BE2C (cell line): ENCODE measurements at regions not wholly inside any gene's neighbourhood (a gene's known extent, or its start where the extent isn't known, plus 50 kb on each side); places are given as distances from the start of the nearest gene placed in this dataset.
"Not testable (repeated sequence)": the region's sequence is repeated elsewhere in the genome, so short reads cannot be mapped to it uniquely, and the experiment has no call there.

Experiments used
- DNase-seq: peaks from one replicate; pipeline ENCODE4 v3.0.0-alpha.2; 2020
- H3K27me3 ChIP-seq: fragments of 250-450 bp; sonication (Bioruptor Pico); 2 replicates; pipeline ENCODE4 v1.5.1; 2020; ENCODE audit warnings: mild to moderate bottlenecking
- H3K36me3 ChIP-seq: fragments of 250-450 bp; sonication (Bioruptor Pico); 2 replicates; pipeline ENCODE4 v1.5.1; 2020; ENCODE audit warnings: mild to moderate bottlenecking
- H3K4me1 ChIP-seq: fragments of 250-450 bp; sonication (Bioruptor Pico); 2 replicates; pipeline ENCODE4 v1.5.1; 2020
- H3K4me3 ChIP-seq: 2 replicates; pipeline ENCODE4 v1.5.1; 2011; ENCODE audit warnings: low read depth, low read length
- H3K9me3 ChIP-seq: fragments of 250-450 bp; sonication (Bioruptor Pico); 2 replicates; pipeline ENCODE4 v1.5.1; 2020
- TF ChIP-seq, protein P1 (sequence below): IDR thresholded peaks from 2 replicates; pipeline ENCODE4 v1.5.1; 2012; ENCODE audit warnings: mild to moderate bottlenecking, low read depth, low read length

DNA sequence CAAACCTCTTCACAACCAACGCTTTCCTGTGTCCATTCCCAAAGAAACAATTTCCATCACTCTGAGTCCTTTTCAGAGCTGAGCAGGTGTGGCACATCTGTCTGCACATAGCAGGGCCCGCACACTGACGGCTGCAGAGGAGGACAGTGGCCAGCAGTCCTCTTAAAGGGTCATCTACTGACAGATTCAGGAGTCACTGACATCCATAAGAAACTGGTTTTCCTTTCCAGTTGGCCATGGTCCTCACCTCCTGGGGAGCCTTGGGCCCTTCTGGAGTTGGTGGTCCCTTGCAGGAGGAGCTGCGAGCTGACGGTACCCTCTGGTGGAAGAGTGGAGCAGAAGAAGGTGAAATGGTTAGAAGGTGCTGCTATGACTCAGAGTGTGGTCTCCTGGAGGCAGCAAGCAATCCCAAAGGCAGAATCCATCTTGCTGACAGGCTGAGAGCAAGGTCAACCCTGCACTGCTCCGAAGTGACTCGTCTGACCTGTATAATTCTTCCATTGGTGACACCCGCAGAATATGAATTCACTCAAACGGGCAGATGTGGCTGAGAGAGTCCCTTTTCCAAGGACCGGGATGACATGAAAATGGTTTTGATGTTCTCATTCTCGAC lies 278.5 kb upstream of the C1orf174 start:
- no peaks in the 10 kb centered on the region for H3K4me1 ChIP-seq
- no peak for DNase-seq
- no peaks in the 10 kb centered on the region for H3K27me3 ChIP-seq
- no peak overlapping the region for H3K4me3 ChIP-seq
- H3K36me3 ChIP-seq: no peaks in the 10 kb centered on the region
- TF ChIP-seq, protein P1, sequence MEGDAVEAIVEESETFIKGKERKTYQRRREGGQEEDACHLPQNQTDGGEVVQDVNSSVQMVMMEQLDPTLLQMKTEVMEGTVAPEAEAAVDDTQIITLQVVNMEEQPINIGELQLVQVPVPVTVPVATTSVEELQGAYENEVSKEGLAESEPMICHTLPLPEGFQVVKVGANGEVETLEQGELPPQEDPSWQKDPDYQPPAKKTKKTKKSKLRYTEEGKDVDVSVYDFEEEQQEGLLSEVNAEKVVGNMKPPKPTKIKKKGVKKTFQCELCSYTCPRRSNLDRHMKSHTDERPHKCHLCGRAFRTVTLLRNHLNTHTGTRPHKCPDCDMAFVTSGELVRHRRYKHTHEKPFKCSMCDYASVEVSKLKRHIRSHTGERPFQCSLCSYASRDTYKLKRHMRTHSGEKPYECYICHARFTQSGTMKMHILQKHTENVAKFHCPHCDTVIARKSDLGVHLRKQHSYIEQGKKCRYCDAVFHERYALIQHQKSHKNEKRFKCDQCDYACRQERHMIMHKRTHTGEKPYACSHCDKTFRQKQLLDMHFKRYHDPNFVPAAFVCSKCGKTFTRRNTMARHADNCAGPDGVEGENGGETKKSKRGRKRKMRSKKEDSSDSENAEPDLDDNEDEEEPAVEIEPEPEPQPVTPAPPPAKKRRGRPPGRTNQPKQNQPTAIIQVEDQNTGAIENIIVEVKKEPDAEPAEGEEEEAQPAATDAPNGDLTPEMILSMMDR: no peak
- H3K9me3 ChIP-seq: no peaks in the 10 kb centered on the region

DNA sequence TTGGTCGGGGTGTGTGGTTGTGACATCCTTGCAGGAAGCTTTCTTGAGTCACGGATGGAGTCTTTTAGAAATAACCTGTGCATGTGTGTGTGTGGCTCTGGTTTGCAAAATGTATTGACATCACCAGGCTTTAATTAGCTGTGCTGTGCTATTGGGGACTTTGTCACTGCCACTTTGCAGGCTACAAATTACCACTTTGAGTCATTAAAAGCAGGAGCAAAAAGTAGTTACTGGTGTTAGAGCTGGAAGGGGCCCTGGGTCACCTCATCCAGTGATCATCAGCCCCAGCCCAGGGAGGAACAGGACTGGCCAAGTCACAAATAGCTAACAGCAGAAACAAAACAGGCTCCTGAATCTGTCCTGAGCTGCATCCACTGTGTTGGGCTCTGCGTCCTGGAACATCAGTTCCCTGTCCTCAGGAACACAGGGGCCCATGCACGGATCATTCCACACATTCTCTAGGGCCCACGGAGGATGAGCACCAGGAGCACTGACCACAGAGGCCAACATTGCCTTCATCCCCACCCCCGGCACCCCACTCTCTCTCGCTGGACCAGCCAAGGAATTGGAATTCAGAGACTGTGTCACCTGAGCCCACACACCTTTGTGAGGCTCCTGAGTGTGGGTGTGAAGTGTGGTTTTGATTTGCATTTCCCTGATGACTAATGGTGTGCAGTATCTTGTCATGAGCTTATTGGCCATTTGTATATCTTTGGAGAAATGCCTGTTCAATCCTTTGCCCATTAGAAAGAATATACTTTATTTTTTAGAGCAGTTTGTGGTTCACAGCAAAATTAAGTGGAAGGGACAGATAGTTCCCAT lies 280.1 kb upstream of the C1orf174 start:
- H3K4me1 ChIP-seq: no peaks in the 10 kb centered on the region
- TF ChIP-seq, protein P1: no peak
- H3K36me3 ChIP-seq: no peaks in the 10 kb centered on the region
- H3K27me3 ChIP-seq: no peaks in the 10 kb centered on the region
- DNase-seq: no peak
- no peaks in the 10 kb centered on the region for H3K9me3 ChIP-seq
- H3K4me3 ChIP-seq: no peak overlapping the region

DNA sequence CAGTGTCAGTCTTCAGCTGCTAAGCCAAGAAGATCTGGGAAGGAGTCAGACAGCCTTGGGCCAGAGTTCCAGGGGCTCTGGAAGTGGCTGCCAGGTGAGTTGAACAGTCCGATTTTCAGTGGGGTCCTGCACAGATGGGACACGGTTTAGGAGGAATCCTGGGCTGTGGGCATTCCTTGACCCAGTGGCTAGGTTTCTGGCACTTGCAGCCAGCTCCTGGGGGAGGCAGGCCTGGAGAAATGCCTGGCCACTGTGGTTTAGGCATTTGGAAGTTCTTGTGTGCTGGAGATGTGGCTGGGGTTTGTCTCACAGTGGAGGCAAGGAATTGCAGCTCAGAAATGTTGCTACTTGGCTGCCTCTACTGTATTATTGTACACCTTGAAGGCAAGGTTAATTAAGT lies 286.4 kb upstream of the C1orf174 start:
- H3K9me3 ChIP-seq: not testable (repeated sequence)

DNA sequence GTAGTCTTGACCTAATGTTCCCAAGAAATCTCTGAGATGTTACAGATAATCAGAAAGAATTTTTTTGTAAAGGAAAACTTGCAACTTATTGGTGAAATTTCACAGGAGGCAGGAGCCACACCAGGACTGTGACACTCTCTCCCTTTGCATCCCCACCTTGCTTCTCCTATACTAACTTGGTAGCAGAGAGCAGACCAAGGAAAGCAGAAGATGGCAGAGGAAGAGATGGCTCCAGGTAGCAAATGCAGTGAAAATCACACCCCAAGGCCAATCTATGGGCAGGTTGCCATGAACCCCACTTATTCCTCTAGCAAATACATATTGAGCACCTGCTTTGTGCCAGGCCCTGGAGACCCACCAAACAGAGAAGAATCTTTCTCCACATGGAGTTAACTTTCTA lies 303.4 kb upstream of the C1orf174 start:
- DNase-seq: no peak
- Histone ChIP-seq H3K4me1 (no peaks in the 10 kb centered on the region), H3K36me3 (no peaks in the 10 kb centered on the region), H3K27me3 (no peaks in the 10 kb centered on the region), H3K9me3 (no peaks in the 10 kb centered on the region), H3K4me3 (no peak overlapping the region)
- TF ChIP-seq, protein P1: no peak

More for the DNA sequence above, 286.4 kb upstream of the C1orf174 start:
- not testable (repeated sequence) for H3K36me3 ChIP-seq, DNase-seq, H3K4me3 ChIP-seq, H3K27me3 ChIP-seq, H3K4me1 ChIP-seq

DNA sequence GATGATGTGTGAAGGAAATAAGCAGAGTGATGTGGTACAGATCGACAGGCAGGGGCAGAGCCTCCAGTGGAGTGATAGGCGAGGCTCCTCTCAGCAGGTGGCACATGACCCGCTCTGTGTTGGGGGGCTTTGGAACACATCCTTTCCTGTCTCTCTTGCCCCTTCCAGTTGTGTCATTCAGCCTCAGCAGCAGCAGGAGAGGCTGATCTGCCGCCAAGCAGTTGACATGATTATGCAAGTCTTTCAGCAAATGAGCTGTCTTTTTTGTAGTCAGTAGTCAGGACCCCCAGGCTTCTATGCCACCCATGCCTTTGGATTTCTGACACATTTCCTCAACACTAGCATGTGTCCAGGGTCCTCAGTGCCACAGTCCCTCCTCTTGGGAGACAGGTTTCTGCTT lies 307.1 kb upstream of the C1orf174 start:
- H3K4me3 ChIP-seq: no peak overlapping the region
- no peaks in the 10 kb centered on the region for H3K9me3 ChIP-seq
- no peaks in the 10 kb centered on the region for H3K27me3 ChIP-seq
- no peak for DNase-seq
- TF ChIP-seq, protein P1: no peak
- no peaks in the 10 kb centered on the region for H3K36me3 ChIP-seq
- no peaks in the 10 kb centered on the region for H3K4me1 ChIP-seq

DNA sequence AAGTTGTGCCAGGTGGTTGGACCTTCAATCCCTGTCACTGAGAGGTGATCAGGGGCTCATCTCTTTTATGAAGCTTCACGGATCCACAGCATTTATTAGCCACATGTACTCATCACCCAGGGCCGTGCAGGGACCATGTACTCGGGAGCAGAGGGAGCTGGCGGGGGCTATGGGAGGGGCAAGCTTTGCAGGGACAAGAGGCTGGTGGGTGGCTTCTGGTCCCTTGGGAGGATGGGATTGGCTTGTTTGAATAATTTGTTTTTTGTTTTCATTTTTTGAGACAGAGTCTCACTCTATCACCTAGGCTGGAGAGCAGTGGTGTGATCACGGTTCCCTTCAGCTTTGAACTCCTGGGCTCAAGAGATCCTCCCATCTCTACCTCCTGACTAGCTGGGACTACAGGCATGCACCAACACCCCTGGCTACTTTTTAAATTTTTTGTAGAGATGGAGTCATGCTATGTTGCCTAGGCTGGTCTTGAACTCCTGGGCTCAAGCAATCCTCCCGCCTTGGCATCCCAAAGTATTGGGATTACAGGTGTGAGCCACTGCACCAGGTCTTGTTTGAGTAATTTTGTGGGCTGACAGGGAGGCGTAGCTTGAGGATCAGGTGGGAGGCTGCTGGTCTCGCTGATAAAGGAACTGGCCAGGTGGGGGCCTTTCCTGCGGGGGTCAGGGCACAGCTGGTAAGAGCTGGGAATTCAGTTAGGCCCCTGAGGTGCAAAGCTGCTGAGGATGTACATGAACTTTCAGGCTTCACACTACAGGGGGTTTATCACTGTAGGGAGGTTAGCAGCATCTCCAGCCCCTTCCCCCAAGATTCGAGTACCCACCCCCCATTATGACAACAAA lies 308.0 kb upstream of the C1orf174 start:
- TF ChIP-seq, protein P1: no peak
- H3K4me3 ChIP-seq: no peak overlapping the region
- no peak for DNase-seq
- H3K27me3 ChIP-seq: no peaks in the 10 kb centered on the region
- no peaks in the 10 kb centered on the region for H3K4me1 ChIP-seq
- no peaks in the 10 kb centered on the region for H3K9me3 ChIP-seq
- no peaks in the 10 kb centered on the region for H3K36me3 ChIP-seq
